Endothelial cell of umbilical vein (primary cell): ENCODE measurements at regions not wholly inside any gene's neighbourhood (a gene's known extent, or its start where the extent isn't known, plus 50 kb on each side); places are given as distances from the start of the nearest gene placed in this dataset.

Source experiments
- BruUV-seq: library from RNA; stranded (reverse); fragments of 400-500 nt; replicated peaks from 2 replicates; lab custom pipeline; 2021; lab: Mats Ljungman, UMichigan
- CTCF ChIA-PET: fragments of 300-600, 350-600 bp; sonication (Branson Sonifier 250); formaldehyde crosslinking; loops from one replicate; lab custom pipeline; 2021; ENCODE audit warnings: antibody characterized with exemption, inconsistent platforms; lab: Charles Lee
- POLR2A ChIA-PET: fragments of 300-600, 350-600 bp; sonication (Branson Sonifier 250); formaldehyde crosslinking; loops from one replicate; lab custom pipeline; 2021; ENCODE audit warnings: antibody characterized with exemption, inconsistent platforms; lab: Charles Lee
- DNase-seq: peaks from one replicate; pipeline ENCODE4 v3.0.0-alpha.2; 2011; ENCODE audit warnings: low read depth, low spot score
- FAIRE-seq: peaks from 2 replicates; lab custom pipeline; 2011; peaks lifted over from hg19 to GRCh38; lab: Jason Lieb, UNC
- H2AFZ ChIP-seq: 2 replicates; pipeline ENCODE4 v1.6.0; 2012; ENCODE audit warnings: low read depth, low read length, control low read depth, inconsistent platforms
- H3K27ac ChIP-seq: 2 replicates; pipeline ENCODE4 v1.5.1; 2011; ENCODE audit warnings: low read depth, mild to moderate bottlenecking, control low read depth, low read length, moderate library complexity; ENCODE audit not compliant: insufficient read depth
- H3K27me3 ChIP-seq, 2 experiments: 2 replicates each; pipeline versions ENCODE4 v1.6.0 to v1.6.1; 2011; ENCODE audit warnings: low read length in 2 of 2, mixed read lengths in 1 of 2; ENCODE audit not compliant: control insufficient read depth in 2 of 2, insufficient read depth in 2 of 2
- H3K36me3 ChIP-seq, 2 experiments: 2 replicates in 1 of 2; 3 replicates in 1 of 2; pipeline ENCODE4 v1.5.1; 2011; ENCODE audit warnings: low read length in 2 of 2, mild to moderate bottlenecking in 1 of 2, moderate library complexity in 1 of 2; ENCODE audit not compliant: control insufficient read depth in 2 of 2, insufficient read depth in 2 of 2; ENCODE audit errors: extremely low read depth in 1 of 2
- H3K4me1 ChIP-seq: 3 replicates; pipeline ENCODE4 v1.5.1; 2011; ENCODE audit warnings: mild to moderate bottlenecking, low read length; ENCODE audit not compliant: control insufficient read depth, insufficient read depth; ENCODE audit errors: extremely low read depth
- H3K4me2 ChIP-seq: 2 replicates; pipeline ENCODE4 v1.6.1; 2011; ENCODE audit warnings: low read length, control low read depth, mixed read lengths; ENCODE audit not compliant: insufficient read depth
- H3K4me3 ChIP-seq, 3 experiments: fragments of 200-600 bp in 1 of 3; sonication (generic), shearing (Covaris generic) in 1 of 3; replicated peaks in 1 of 3; 2 replicates each; pipeline ENCODE4 v1.5.1; 2011 to 2016; ENCODE audit warnings: control low read depth in 3 of 3, low read length in 3 of 3, mild to moderate bottlenecking in 2 of 3, inconsistent platforms in 1 of 3, low read depth in 1 of 3, moderate library complexity in 1 of 3; ENCODE audit not compliant: insufficient read depth in 1 of 3
- H3K79me2 ChIP-seq: 2 replicates; pipeline ENCODE4 v1.6.0; 2012; ENCODE audit warnings: low read length, inconsistent platforms; ENCODE audit not compliant: control insufficient read depth, insufficient read depth
- H3K9ac ChIP-seq: replicated peaks from 2 replicates; pipeline ENCODE3; 2011; ENCODE audit warnings: low read length, control low read depth; ENCODE audit not compliant: insufficient read depth; ENCODE audit errors: extremely low read depth
- H3K9me1 ChIP-seq: replicated peaks from 3 replicates; pipeline ENCODE4 v1.6.0; 2011; ENCODE audit warnings: mild to moderate bottlenecking, low read length; ENCODE audit not compliant: control insufficient read depth, insufficient read depth; ENCODE audit errors: extremely low read depth
- H3K9me3 ChIP-seq: replicated peaks from 2 replicates; pipeline ENCODE4 v1.5.1; 2012; ENCODE audit warnings: low read length, inconsistent platforms; ENCODE audit not compliant: control insufficient read depth, insufficient read depth
- H4K20me1 ChIP-seq: replicated peaks from 2 replicates; pipeline ENCODE3; 2011; ENCODE audit warnings: mild to moderate bottlenecking, low read length; ENCODE audit not compliant: control insufficient read depth, insufficient read depth; ENCODE audit errors: extremely low read depth
- EZH2 ChIP-seq: IDR thresholded peaks from 2 replicates; pipeline ENCODE4 v1.6.1; 2012; ENCODE audit warnings: borderline replicate concordance, low read depth, mild to moderate bottlenecking, moderate library complexity, low read length, inconsistent platforms; ENCODE audit not compliant: severe bottlenecking
- FOS ChIP-seq: IDR thresholded peaks from 2 replicates; pipeline ENCODE4 v1.6.1; 2011; ENCODE audit warnings: mild to moderate bottlenecking, low read length, moderate library complexity, borderline replicate concordance; ENCODE audit not compliant: insufficient read depth
- GATA2 ChIP-seq: IDR thresholded peaks from 2 replicates; pipeline ENCODE4 v1.7.0; 2011; ENCODE audit warnings: low read depth, mild to moderate bottlenecking, moderate library complexity, mixed read lengths, low read length; ENCODE audit not compliant: insufficient read length, insufficient read depth
- JUN ChIP-seq: IDR thresholded peaks from 2 replicates; pipeline ENCODE4 v1.6.1; 2011; ENCODE audit warnings: borderline replicate concordance, low read depth; ENCODE audit not compliant: insufficient read length, insufficient read depth
- MYC ChIP-seq: IDR thresholded peaks from one replicate; pipeline ENCODE4 v1.6.1; 2011; ENCODE audit warnings: mild to moderate bottlenecking, low read depth, low read length
- POLR2A ChIP-seq: IDR thresholded peaks from 2 replicates; pipeline ENCODE4 v1.6.1; 2012; ENCODE audit warnings: low read depth, mild to moderate bottlenecking, control low read depth, low read length
- POLR2AphosphoS5 ChIP-seq: IDR thresholded peaks from 2 replicates; pipeline ENCODE4 v1.6.1; 2012; ENCODE audit warnings: low read depth, mild to moderate bottlenecking, control low read depth, low read length, moderate library complexity; ENCODE audit not compliant: insufficient read depth
- dilution Hi-C: fragments of 300-500 bp; cut with MboI; formaldehyde crosslinking; loops from one replicate; pipeline ENCODE4 v1.15.0; 2019; ENCODE audit warnings: low sequenced_read_pairs; ENCODE audit not compliant: extremely low pct_ligation_motif_present
- intact Hi-C: fragments of 100-400 bp; cut with micrococcal nuclease; formaldehyde crosslinking; loops from one replicate; pipeline ENCODE4 v1.10.0; 2022
- TF ChIP-seq, protein P1 (sequence below): IDR thresholded peaks from 2 replicates; pipeline ENCODE4 v1.6.1; 2011; ENCODE audit not compliant: insufficient read depth, insufficient read length
- TF ChIP-seq, protein P2 (sequence below), 2 donors: IDR thresholded peaks; 1 replicate in 1 of 2; 2 replicates in 1 of 2; pipeline ENCODE4 v1.5.1; 2011; ENCODE audit warnings: low read length in 2 of 2, mild to moderate bottlenecking in 2 of 2, moderate library complexity in 2 of 2, control low read depth in 1 of 2, inconsistent platforms in 1 of 2, low read depth in 1 of 2; ENCODE audit not compliant: insufficient read depth in 1 of 2; ENCODE audit errors: extremely low read depth in 1 of 2

DNA sequence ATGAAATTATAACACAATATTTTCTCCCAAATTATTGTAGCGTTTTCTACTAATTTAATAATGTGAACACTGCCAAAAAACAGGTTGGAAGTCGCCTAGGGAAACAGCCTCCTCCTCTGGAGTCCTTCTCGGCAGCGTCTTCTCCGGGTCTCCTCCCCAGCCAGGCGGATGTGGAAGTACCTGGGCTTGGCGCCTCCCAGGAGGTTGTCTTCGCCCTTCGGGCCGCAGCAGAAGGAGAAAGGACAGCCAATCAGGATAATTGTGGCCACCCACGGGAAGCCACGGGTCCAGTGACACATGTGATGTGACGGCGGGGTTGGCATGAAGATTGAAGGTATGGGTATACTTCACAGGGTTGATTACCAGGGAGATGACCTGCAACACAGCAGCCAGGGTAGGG, 491.2 kb downstream of the PYDC2 start:
- Histone ChIP-seq H2AFZ (no peak overlapping the region), H3K9ac (no peak overlapping the region), H3K4me1 (no peaks in the 10 kb centered on the region), H3K9me3 (no peaks in the 10 kb centered on the region), H4K20me1 (no peaks in the 10 kb centered on the region), H3K27ac (no peak overlapping the region), H3K27me3 (no peaks in the 10 kb centered on the region), H3K36me3 (no peaks in the 10 kb centered on the region), H3K4me2 (no peak overlapping the region), H3K9me1 (no peaks in the 10 kb centered on the region), H3K4me3 (no peak overlapping the region), H3K79me2 (no peaks in the 10 kb centered on the region)
- FAIRE-seq (no peak), DNase-seq (no peak)
- ChIA-PET CTCF (no interaction called here), POLR2A (no interaction called here)
- dilution Hi-C loops = no loop called here
- TF ChIP-seq EZH2 = no peak
- no peak for TF ChIP-seq JUN
- TF ChIP-seq, protein P1, sequence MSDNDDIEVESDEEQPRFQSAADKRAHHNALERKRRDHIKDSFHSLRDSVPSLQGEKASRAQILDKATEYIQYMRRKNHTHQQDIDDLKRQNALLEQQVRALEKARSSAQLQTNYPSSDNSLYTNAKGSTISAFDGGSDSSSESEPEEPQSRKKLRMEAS = no peak
- no peak for TF ChIP-seq GATA2
- TF ChIP-seq, protein P2, sequence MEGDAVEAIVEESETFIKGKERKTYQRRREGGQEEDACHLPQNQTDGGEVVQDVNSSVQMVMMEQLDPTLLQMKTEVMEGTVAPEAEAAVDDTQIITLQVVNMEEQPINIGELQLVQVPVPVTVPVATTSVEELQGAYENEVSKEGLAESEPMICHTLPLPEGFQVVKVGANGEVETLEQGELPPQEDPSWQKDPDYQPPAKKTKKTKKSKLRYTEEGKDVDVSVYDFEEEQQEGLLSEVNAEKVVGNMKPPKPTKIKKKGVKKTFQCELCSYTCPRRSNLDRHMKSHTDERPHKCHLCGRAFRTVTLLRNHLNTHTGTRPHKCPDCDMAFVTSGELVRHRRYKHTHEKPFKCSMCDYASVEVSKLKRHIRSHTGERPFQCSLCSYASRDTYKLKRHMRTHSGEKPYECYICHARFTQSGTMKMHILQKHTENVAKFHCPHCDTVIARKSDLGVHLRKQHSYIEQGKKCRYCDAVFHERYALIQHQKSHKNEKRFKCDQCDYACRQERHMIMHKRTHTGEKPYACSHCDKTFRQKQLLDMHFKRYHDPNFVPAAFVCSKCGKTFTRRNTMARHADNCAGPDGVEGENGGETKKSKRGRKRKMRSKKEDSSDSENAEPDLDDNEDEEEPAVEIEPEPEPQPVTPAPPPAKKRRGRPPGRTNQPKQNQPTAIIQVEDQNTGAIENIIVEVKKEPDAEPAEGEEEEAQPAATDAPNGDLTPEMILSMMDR (IDR thresholded peaks at IDR 0.05; ENCODE audit: extremely low read depth in 1 of 2, insufficient read depth in 1 of 2, low read depth in 1 of 2, low read length in 2 of 2) = no peak
- TF ChIP-seq FOS = no peak
- TF ChIP-seq MYC = no peak
- no peak for TF ChIP-seq POLR2A
- TF ChIP-seq POLR2AphosphoS5 = no peak
- BruUV-seq = no TSS peak
- intact Hi-C loops = no loop called here
